PC-3 (cell line): ENCODE measurements at regions not wholly inside any gene's neighbourhood (a gene's known extent, or its start where the extent isn't known, plus 50 kb on each side); places are given as distances from the start of the nearest gene placed in this dataset.

Experiments
- ATAC-seq: fragments of 200-7000 bp; cut with Tn5 transposase; 2 replicates; pipeline ENCODE4 v1.9.1; 2020; ENCODE audit warnings: mild to moderate bottlenecking, moderate library complexity
- BruUV-seq: library from RNA; stranded (reverse); fragments of 400-500 nt; replicated peaks from 2 replicates; lab custom pipeline; 2021; lab: Mats Ljungman, UMichigan
- CTCF ChIA-PET: fragments of 300-600 bp; sonication (Branson Sonifier 250); formaldehyde crosslinking; loops from one replicate; lab custom pipeline; 2022; ENCODE audit warnings: antibody characterized with exemption; lab: Charles Lee
- POLR2A ChIA-PET: fragments of 300-600 bp; sonication (Branson Sonifier 250); formaldehyde crosslinking; loops from one replicate; lab custom pipeline; 2022; ENCODE audit warnings: antibody characterized with exemption; ENCODE audit not compliant: unreplicated experiment; lab: Charles Lee
- DNase-seq: peaks from one replicate; pipeline ENCODE4 v3.0.0-alpha.2; 2015
- H2AFZ ChIP-seq: fragments of 300-600 bp; sonication (generic); 2 replicates; pipeline ENCODE4 v1.6.0; 2016; ENCODE audit warnings: antibody characterized with exemption, low read length
- H3F3A ChIP-seq: fragments of 300-600 bp; sonication (generic); one replicate; pipeline ENCODE4 v1.6.0; 2017; ENCODE audit warnings: antibody characterized with exemption, low read length, control low read depth, mild to moderate bottlenecking; ENCODE audit not compliant: unreplicated experiment
- H3K27ac ChIP-seq: fragments of 300-600 bp; sonication (generic); 2 replicates; pipeline ENCODE4 v1.5.1; 2016; ENCODE audit warnings: mild to moderate bottlenecking, low read length
- H3K27me3 ChIP-seq: fragments of 300-600 bp; sonication (generic); 2 replicates; pipeline ENCODE4 v1.6.1; 2016; ENCODE audit warnings: low read length, mixed read lengths
- H3K36me3 ChIP-seq: fragments of 300-600 bp; sonication (generic); 2 replicates; pipeline ENCODE4 v1.6.1; 2016; ENCODE audit warnings: low read depth, mixed run types, low read length, mixed read lengths
- H3K4me1 ChIP-seq: fragments of 300-600 bp; sonication (generic); 2 replicates; pipeline ENCODE4 v1.5.1; 2016; ENCODE audit warnings: low read length; ENCODE audit not compliant: insufficient read depth
- H3K4me2 ChIP-seq: fragments of 300-600 bp; sonication (generic); 2 replicates; pipeline ENCODE4 v1.6.0; 2016; ENCODE audit warnings: low read length
- H3K4me3 ChIP-seq: fragments of 300-600 bp; sonication (generic); 2 replicates; pipeline ENCODE4 v1.5.1; 2016; ENCODE audit warnings: mild to moderate bottlenecking, low read length, mixed read lengths
- H3K79me2 ChIP-seq: fragments of 300-600 bp; sonication (generic); 2 replicates; pipeline ENCODE4 v1.6.1; 2017; ENCODE audit warnings: low read length, mixed read lengths
- H3K9ac ChIP-seq: fragments of 300-600 bp; sonication (generic); 2 replicates; pipeline ENCODE4 v1.6.0; 2016; ENCODE audit warnings: mild to moderate bottlenecking, low read length
- H3K9me2 ChIP-seq: fragments of 300-600 bp; sonication (generic); replicated peaks from 2 replicates; pipeline ENCODE4 v1.6.1; 2016; ENCODE audit warnings: mixed run types, low read length, mixed read lengths
- H3K9me3 ChIP-seq: fragments of 300-600 bp; sonication (generic); 2 replicates; pipeline ENCODE4 v1.6.1; 2016; ENCODE audit warnings: low read length, mixed read lengths
- H4K20me1 ChIP-seq: fragments of 300-600 bp; sonication (generic); 2 replicates; pipeline ENCODE4 v1.6.1; 2016; ENCODE audit warnings: low read length, mixed read lengths
- EZH2 ChIP-seq: fragments of 300-600 bp; sonication (generic); IDR thresholded peaks from one replicate; pipeline ENCODE4 v1.6.1; 2017; ENCODE audit warnings: antibody characterized with exemption, mild to moderate bottlenecking, low read length; ENCODE audit not compliant: unreplicated experiment
- EZH2phosphoT487 ChIP-seq: fragments of 300-600 bp; sonication (generic); IDR thresholded peaks from 2 replicates; pipeline ENCODE4 v1.6.1; 2018; ENCODE audit warnings: mild to moderate bottlenecking, antibody characterized with exemption, low read length, borderline replicate concordance
- intact Hi-C: fragments of 100-400 bp; cut with micrococcal nuclease; formaldehyde crosslinking; loops from 2 replicates; pipeline ENCODE4 v1.9.0; 2023
- TF ChIP-seq, protein P1 (sequence below): fragments of 300-600 bp; sonication (generic); conservative IDR thresholded peaks from 2 replicates; pipeline ENCODE4 v1.5.1; 2017; ENCODE audit warnings: antibody characterized with exemption, low read depth, mild to moderate bottlenecking, low read length

DNA sequence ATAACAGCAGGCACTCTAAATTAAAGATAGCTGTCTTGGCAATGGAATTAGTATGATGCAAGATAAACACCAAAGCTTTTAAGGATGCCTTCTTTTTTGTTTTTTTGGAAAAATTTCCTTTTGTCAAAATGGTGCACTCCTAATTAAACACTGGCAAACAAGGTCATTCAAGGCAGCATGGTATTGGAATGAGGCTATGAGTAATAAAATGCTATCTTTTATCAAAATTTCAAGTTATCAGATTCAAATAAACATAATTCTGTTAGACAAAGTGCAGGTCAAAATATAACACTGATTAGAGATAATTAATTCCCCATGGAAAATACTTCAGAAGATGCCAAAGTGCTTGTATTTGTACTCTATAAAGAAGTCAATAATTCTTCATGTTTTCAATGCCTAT lies 514.1 kb downstream of the TENT5A start:
- no peaks in the 10 kb centered on the region for H3K9me2 ChIP-seq
- H3K27ac ChIP-seq: no peak overlapping the region
- H3K36me3 ChIP-seq: no peaks in the 10 kb centered on the region
- no peaks in the 10 kb centered on the region for H3K79me2 ChIP-seq
- H4K20me1 ChIP-seq: no peaks in the 10 kb centered on the region
- BruUV-seq: no TSS peak
- DNase-seq: no peak
- H3K9ac ChIP-seq: no peak overlapping the region
- H3K4me2 ChIP-seq: no peak overlapping the region
- TF ChIP-seq, protein P1, sequence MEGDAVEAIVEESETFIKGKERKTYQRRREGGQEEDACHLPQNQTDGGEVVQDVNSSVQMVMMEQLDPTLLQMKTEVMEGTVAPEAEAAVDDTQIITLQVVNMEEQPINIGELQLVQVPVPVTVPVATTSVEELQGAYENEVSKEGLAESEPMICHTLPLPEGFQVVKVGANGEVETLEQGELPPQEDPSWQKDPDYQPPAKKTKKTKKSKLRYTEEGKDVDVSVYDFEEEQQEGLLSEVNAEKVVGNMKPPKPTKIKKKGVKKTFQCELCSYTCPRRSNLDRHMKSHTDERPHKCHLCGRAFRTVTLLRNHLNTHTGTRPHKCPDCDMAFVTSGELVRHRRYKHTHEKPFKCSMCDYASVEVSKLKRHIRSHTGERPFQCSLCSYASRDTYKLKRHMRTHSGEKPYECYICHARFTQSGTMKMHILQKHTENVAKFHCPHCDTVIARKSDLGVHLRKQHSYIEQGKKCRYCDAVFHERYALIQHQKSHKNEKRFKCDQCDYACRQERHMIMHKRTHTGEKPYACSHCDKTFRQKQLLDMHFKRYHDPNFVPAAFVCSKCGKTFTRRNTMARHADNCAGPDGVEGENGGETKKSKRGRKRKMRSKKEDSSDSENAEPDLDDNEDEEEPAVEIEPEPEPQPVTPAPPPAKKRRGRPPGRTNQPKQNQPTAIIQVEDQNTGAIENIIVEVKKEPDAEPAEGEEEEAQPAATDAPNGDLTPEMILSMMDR: no peak
- no peak for TF ChIP-seq EZH2phosphoT487
- no peak for TF ChIP-seq EZH2
- H3K4me1 ChIP-seq: no peaks in the 10 kb centered on the region
- ChIA-PET POLR2A (no interaction called here), CTCF (no interaction called here)
- H3F3A ChIP-seq: no peaks in the 10 kb centered on the region
- H3K4me3 ChIP-seq: no peak overlapping the region
- H2AFZ ChIP-seq: no peak overlapping the region
- intact Hi-C loops: no loop called here
- H3K9me3 ChIP-seq: no peaks in the 10 kb centered on the region
- no peak for ATAC-seq
- H3K27me3 ChIP-seq: no peaks in the 10 kb centered on the region

DNA sequence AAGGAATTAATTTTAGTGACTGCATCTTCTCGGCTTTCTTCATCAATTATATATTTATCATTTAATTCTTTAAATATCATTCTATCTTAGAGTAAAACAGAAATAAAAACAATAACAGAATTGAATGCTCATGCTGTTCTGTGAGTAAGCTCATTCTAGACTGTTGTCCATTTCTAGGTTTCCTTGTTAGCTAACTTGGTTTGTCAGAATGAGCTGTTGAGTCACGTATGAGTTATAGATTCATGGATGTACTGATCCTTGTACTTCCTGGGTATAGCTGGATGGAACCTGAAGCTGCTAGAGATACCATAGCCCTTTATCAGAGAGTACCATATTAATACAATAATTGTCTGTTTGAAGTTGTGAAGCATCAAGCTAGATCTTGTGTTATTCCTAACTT lies 515.3 kb downstream of the TENT5A start:
- no peak for DNase-seq
- Histone ChIP-seq H3K79me2 (no peaks in the 10 kb centered on the region), H4K20me1 (no peaks in the 10 kb centered on the region), H3K4me1 (no peaks in the 10 kb centered on the region), H3F3A (no peaks in the 10 kb centered on the region), H3K9ac (no peak overlapping the region), H3K27ac (no peak overlapping the region), H3K27me3 (no peaks in the 10 kb centered on the region), H2AFZ (no peak overlapping the region), H3K36me3 (no peaks in the 10 kb centered on the region), H3K4me2 (no peak overlapping the region), H3K4me3 (no peak overlapping the region), H3K9me3 (no peaks in the 10 kb centered on the region), H3K9me2 (no peaks in the 10 kb centered on the region)
- intact Hi-C loops: no loop called here
- TF ChIP-seq, protein P1: no peak
- TF ChIP-seq EZH2: no peak
- TF ChIP-seq EZH2phosphoT487: no peak
- BruUV-seq: no TSS peak
- ChIA-PET POLR2A (no interaction called here), CTCF (no interaction called here)
- ATAC-seq: no peak

DNA sequence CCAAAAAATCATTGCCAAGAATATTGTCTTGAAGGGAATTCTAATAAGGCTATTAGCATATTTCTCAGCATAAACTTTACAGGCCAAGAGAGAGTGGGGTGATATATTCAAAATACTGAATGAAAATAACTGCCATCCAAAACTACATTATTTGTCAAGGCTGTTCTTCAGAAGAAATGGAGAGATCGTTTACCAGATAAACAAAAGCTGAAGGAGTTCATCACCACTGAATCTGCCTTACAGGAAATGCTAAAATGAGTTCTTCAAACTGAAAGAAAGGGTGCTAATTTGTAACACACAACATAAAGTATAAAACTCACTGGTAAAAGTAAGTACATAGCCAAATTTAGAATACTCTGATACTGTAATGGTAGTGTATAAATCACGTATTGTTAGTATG lies 517.0 kb downstream of the TENT5A start:
- H3K79me2 ChIP-seq: no peaks in the 10 kb centered on the region
- intact Hi-C loops: no loop called here
- TF ChIP-seq EZH2phosphoT487: no peak
- TF ChIP-seq, protein P1: no peak
- TF ChIP-seq EZH2: no peak
- no peaks in the 10 kb centered on the region for H4K20me1 ChIP-seq
- no peaks in the 10 kb centered on the region for H3K36me3 ChIP-seq
- DNase-seq (no peak), ATAC-seq (no peak)
- BruUV-seq: no TSS peak
- no peaks in the 10 kb centered on the region for H3K9me3 ChIP-seq
- no peak overlapping the region for H2AFZ ChIP-seq
- ChIA-PET CTCF (no interaction called here), POLR2A (no interaction called here)
- H3K4me1 ChIP-seq: no peaks in the 10 kb centered on the region
- H3K4me3 ChIP-seq: no peak overlapping the region
- H3K4me2 ChIP-seq: no peak overlapping the region
- H3K9me2 ChIP-seq: no peaks in the 10 kb centered on the region
- no peak overlapping the region for H3K9ac ChIP-seq
- no peaks in the 10 kb centered on the region for H3F3A ChIP-seq
- H3K27ac ChIP-seq: no peak overlapping the region
- no peaks in the 10 kb centered on the region; the same call in 1 of the 2 replicates for H3K27me3 ChIP-seq
